ENCODE measurements at regions not wholly inside any gene's neighbourhood (a gene's known extent, or its start where the extent isn't known, plus 50 kb on each side); places are given as distances from the start of the nearest gene placed in this dataset.
"Not testable (repeated sequence)": the region's sequence is repeated elsewhere in the genome, so short reads cannot be mapped to it uniquely, and the experiment has no call there.

DNA sequence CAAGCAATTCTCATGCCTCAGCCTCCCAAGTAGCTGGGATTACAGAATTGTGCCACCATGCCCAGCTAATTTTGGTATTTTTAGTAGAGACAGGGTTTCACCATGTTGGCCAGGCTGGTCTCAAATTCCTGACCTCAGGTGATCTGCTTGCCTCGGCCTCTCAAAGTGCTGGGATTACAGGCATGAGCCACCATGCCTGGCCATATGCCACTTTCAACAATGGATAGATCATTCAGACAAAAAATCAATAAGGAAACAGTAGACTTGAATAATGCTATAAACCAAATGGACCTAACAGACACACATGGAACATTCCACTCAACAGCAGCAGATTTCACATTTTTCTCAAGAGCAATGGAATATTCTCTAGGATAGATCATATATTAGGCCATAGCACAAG is 50.5 kb upstream of the RALGPS2 start:
- not testable (repeated sequence) for H3K4me3 ChIP-seq (ENCODE audit: low read length); DNase-seq; H3K27me3 ChIP-seq (ENCODE audit: control insufficient read depth, insufficient read depth, low read length); H3K9me3 ChIP-seq (replicated peaks; ENCODE audit: control insufficient read depth, low read depth, low read length); H3K27ac ChIP-seq (ENCODE audit: low read length); H3K36me3 ChIP-seq (ENCODE audit: control insufficient read depth, insufficient read depth, low read length); H3K4me1 ChIP-seq (ENCODE audit: control insufficient read depth, insufficient read depth, low read length)
- WGBS (ENCODE audit: insufficient coverage) = no CpG with 5 or more reads among the region's 1 CpG

Data from muscle of leg (tissue), 3 donors.